Spleen (tissue), 7 donors: ENCODE measurements at regions not wholly inside any gene's neighbourhood (a gene's known extent, or its start where the extent isn't known, plus 50 kb on each side); places are given as distances from the start of the nearest gene placed in this dataset.

ENCODE experiments used
- POLR2A ChIP-seq, 3 donors: fragments of 450-650 bp; IDR thresholded peaks; one replicate each; pipeline ENCODE4 v1.5.1; 2017; ENCODE audit warnings: antibody characterized with exemption in 3 of 3, mild to moderate bottlenecking in 1 of 3
- POLR2AphosphoS5 ChIP-seq, 3 donors: sonication (generic); formaldehyde crosslinking; IDR thresholded peaks; one replicate each; pipeline ENCODE4 v1.5.1; 2017; ENCODE audit warnings: antibody characterized with exemption in 3 of 3
- TF ChIP-seq, protein P1 (sequence below), 11 experiments: fragments of 200-600 bp in 7 of 11; fragments of 450-650 bp in 4 of 11; sonication (generic) in 4 of 11; IDR thresholded peaks in 8 of 11; conservative IDR thresholded peaks in 3 of 11; 1 replicate in 7 of 11; 2 replicates in 4 of 11; pipeline versions ENCODE4 v1.4.0 to v1.8.0; 2016 to 2021; ENCODE audit warnings: antibody characterized with exemption in 11 of 11, inconsistent platforms in 4 of 11, mild to moderate bottlenecking in 1 of 11
- donor health status: DM: no; HTN: no; CAD: no; lungs with moderate emphysema.
- donor health status: DM: no; HTN: no; CAD: no.
- donor health status: DM: no; HTN: no; CAD: no.

DNA sequence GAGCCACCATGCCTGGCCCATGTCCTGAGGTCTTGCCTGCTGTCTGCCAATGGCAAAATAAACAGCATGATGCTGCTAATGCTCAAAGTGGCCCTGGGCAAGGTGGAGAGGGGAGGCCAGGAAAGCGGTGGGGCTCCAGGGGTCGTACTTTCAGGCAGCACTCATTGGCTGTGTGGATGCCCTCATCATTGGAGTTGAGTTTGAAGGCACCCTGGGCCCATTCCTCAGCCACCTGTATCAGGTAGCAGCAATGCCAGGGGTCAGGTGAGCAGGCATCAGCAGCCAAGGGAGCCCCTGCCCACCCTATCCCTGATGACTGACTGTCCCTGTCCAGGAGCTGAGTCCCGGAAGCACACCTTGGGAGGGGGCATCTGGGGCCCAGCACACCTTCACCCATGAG lies 902.5 kb upstream of the ZNF722 start:
- TF ChIP-seq, protein P1, sequence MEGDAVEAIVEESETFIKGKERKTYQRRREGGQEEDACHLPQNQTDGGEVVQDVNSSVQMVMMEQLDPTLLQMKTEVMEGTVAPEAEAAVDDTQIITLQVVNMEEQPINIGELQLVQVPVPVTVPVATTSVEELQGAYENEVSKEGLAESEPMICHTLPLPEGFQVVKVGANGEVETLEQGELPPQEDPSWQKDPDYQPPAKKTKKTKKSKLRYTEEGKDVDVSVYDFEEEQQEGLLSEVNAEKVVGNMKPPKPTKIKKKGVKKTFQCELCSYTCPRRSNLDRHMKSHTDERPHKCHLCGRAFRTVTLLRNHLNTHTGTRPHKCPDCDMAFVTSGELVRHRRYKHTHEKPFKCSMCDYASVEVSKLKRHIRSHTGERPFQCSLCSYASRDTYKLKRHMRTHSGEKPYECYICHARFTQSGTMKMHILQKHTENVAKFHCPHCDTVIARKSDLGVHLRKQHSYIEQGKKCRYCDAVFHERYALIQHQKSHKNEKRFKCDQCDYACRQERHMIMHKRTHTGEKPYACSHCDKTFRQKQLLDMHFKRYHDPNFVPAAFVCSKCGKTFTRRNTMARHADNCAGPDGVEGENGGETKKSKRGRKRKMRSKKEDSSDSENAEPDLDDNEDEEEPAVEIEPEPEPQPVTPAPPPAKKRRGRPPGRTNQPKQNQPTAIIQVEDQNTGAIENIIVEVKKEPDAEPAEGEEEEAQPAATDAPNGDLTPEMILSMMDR (IDR thresholded peaks at IDR 0.05 in 8 of 11, conservative IDR thresholded peaks at IDR 0.05 in 3 of 11): no peak
- TF ChIP-seq POLR2AphosphoS5 (IDR thresholded peaks at IDR 0.05) (no peak), POLR2A (IDR thresholded peaks at IDR 0.05) (no peak)
